Trophoblast cell (in vitro differentiated cells and primary cell): ENCODE measurements at regions not wholly inside any gene's neighbourhood (a gene's known extent, or its start where the extent isn't known, plus 50 kb on each side); places are given as distances from the start of the nearest gene placed in this dataset.

Source experiments
- DNase-seq, 2 donors: peaks; one replicate each; pipeline ENCODE4 v3.0.0-alpha.2; 2016
- H2AFZ ChIP-seq: 2 replicates; pipeline ENCODE4 v1.6.1; 2013; ENCODE audit warnings: low read length, moderate library complexity, mild to moderate bottlenecking; ENCODE audit not compliant: insufficient read depth, poor library complexity
- H2AK5ac ChIP-seq: 2 replicates; pipeline ENCODE4 v1.6.1; 2013; ENCODE audit warnings: mild to moderate bottlenecking, low read length
- H2BK120ac ChIP-seq: 2 replicates; pipeline ENCODE4 v1.6.1; 2013; ENCODE audit warnings: low read length, mild to moderate bottlenecking, moderate library complexity; ENCODE audit not compliant: insufficient read depth, poor library complexity
- H2BK12ac ChIP-seq: 2 replicates; pipeline ENCODE4 v1.6.1; 2013; ENCODE audit warnings: mild to moderate bottlenecking, low read length, moderate library complexity
- H2BK5ac ChIP-seq: 2 replicates; pipeline ENCODE4 v1.6.1; 2013; ENCODE audit warnings: low read length, low read depth, moderate library complexity, mild to moderate bottlenecking; ENCODE audit not compliant: poor library complexity
- H3K14ac ChIP-seq: 2 replicates; pipeline ENCODE4 v1.6.1; 2013; ENCODE audit warnings: mild to moderate bottlenecking, low read length
- H3K18ac ChIP-seq: 2 replicates; pipeline ENCODE4 v1.6.1; 2013; ENCODE audit warnings: mild to moderate bottlenecking, low read length
- H3K23ac ChIP-seq: 2 replicates; pipeline ENCODE4 v1.6.1; 2013; ENCODE audit warnings: low read length
- H3K27ac ChIP-seq: 2 replicates; pipeline ENCODE4 v1.5.1; 2013; ENCODE audit warnings: low read depth, mild to moderate bottlenecking, inconsistent platforms, low read length, moderate library complexity
- H3K27me3 ChIP-seq: 2 replicates; pipeline ENCODE4 v1.6.1; 2013; ENCODE audit warnings: inconsistent platforms, mild to moderate bottlenecking, low read length, moderate library complexity; ENCODE audit not compliant: insufficient read depth
- H3K36me3 ChIP-seq, 2 experiments: 1 replicate in 1 of 2; 2 replicates in 1 of 2; pipeline ENCODE4 v1.6.1; 2013; ENCODE audit warnings: low read length in 2 of 2, mild to moderate bottlenecking in 2 of 2, moderate library complexity in 1 of 2; ENCODE audit not compliant: insufficient read depth in 2 of 2, control insufficient read depth in 1 of 2
- H3K4ac ChIP-seq: 2 replicates; pipeline ENCODE4 v1.6.1; 2013; ENCODE audit warnings: low read depth, mild to moderate bottlenecking, low read length, moderate library complexity
- H3K4me1 ChIP-seq, 2 experiments: 1 replicate in 1 of 2; 2 replicates in 1 of 2; pipeline ENCODE4 v1.6.1; 2013; ENCODE audit warnings: low read length in 2 of 2, mild to moderate bottlenecking in 2 of 2, moderate library complexity in 1 of 2; ENCODE audit not compliant: insufficient read depth in 2 of 2, control insufficient read depth in 1 of 2
- H3K4me2 ChIP-seq: 2 replicates; pipeline ENCODE4 v1.6.1; 2013; ENCODE audit warnings: inconsistent platforms, mild to moderate bottlenecking, low read length, moderate library complexity
- H3K4me3 ChIP-seq: 2 replicates; pipeline ENCODE4 v1.5.1; 2013; ENCODE audit warnings: mild to moderate bottlenecking, low read depth, low read length, inconsistent platforms
- H3K79me1 ChIP-seq: one replicate; pipeline ENCODE4 v1.6.1; 2013; ENCODE audit warnings: low read length
- H3K79me2 ChIP-seq: 2 replicates; pipeline ENCODE4 v1.6.1; 2013; ENCODE audit warnings: low read length, mild to moderate bottlenecking; ENCODE audit not compliant: control insufficient read depth, insufficient read depth, poor library complexity
- H3K9ac ChIP-seq: 2 replicates; pipeline ENCODE4 v1.6.1; 2013; ENCODE audit warnings: mild to moderate bottlenecking, low read length
- H3K9me3 ChIP-seq: 2 replicates; pipeline ENCODE4 v1.6.1; 2013; ENCODE audit warnings: low read depth, mild to moderate bottlenecking, control low read depth, inconsistent platforms, low read length; ENCODE audit not compliant: insufficient read depth
- H4K12ac ChIP-seq: 2 replicates; pipeline ENCODE4 v1.6.1; 2013; ENCODE audit warnings: low read depth, mild to moderate bottlenecking, low read length, moderate library complexity
- H4K8ac ChIP-seq: 2 replicates; pipeline ENCODE4 v1.6.1; 2013; ENCODE audit warnings: low read depth, mild to moderate bottlenecking, low read length, moderate library complexity
- H4K91ac ChIP-seq: one replicate; pipeline ENCODE4 v1.6.1; 2013; ENCODE audit warnings: low read depth, mild to moderate bottlenecking, low read length, moderate library complexity
- WGBS: extraction: QIAGEN DNeasy Blood & Tissue Kit; methylation state at CpG from one replicate; pipeline ENCODE4 v1.1.7; 2013; ENCODE audit warnings: missing lambda C conversion rate; ENCODE audit not compliant: insufficient read length, insufficient coverage; ENCODE audit errors: extremely low coverage; 5-methylcytosine and 5-hydroxymethylcytosine counted together

- Histone ChIP-seq H3K4me1 (no peaks in the 10 kb centered on the region), H4K12ac (no peak overlapping the region)
Observed at GRCh38 chr2:19746137-19746600, 155.6 kb downstream of the TTC32 start.

GRCh38 chr2:19745318-19746136, 156.3 kb downstream of the TTC32 start:
- Histone ChIP-seq H3K18ac (no peak overlapping the region), H2AK5ac (no peak overlapping the region), H4K12ac (no peak overlapping the region), H3K23ac (no peak overlapping the region), H2BK120ac (no peak overlapping the region), H3K14ac (no peak overlapping the region), H3K4me1 (no peaks in the 10 kb centered on the region), H3K9ac (no peak overlapping the region), H4K91ac (no peak overlapping the region), H3K79me2 (no peaks in the 10 kb centered on the region), H2BK5ac (no peak overlapping the region), H3K4ac (no peak overlapping the region), H2AFZ (no peak overlapping the region), H3K79me1 (no peaks in the 10 kb centered on the region), H3K27me3 (no peaks in the 10 kb centered on the region), H3K36me3 (no peaks in the 10 kb centered on the region), H2BK12ac (no peak overlapping the region), H4K8ac (no peak overlapping the region), H3K9me3 (no peaks in the 10 kb centered on the region), H3K4me3 (no peak overlapping the region), H3K27ac (no peak overlapping the region), H3K4me2 (no peak overlapping the region)
- WGBS: no CpG with 5 or more reads among the region's 17 CpGs
- no peak for DNase-seq

More at GRCh38 chr2:19746137-19746600, 155.6 kb downstream of the TTC32 start:
- no CpG with 5 or more reads among the region's 8 CpGs for WGBS
- H3K27ac ChIP-seq: no peak overlapping the region
- no peak overlapping the region for H4K91ac ChIP-seq
- no peak overlapping the region for H3K4me2 ChIP-seq
- peak overlapping the region; percentile 66 for H3K23ac ChIP-seq
- H3K9ac ChIP-seq: no peak overlapping the region
- H2BK5ac ChIP-seq: no peak overlapping the region
- H2AK5ac ChIP-seq: no peak overlapping the region
- H2BK12ac ChIP-seq: no peak overlapping the region
- H3K79me2 ChIP-seq: no peaks in the 10 kb centered on the region
- no peak overlapping the region for H3K18ac ChIP-seq
- H3K14ac ChIP-seq: no peak overlapping the region
- no peak overlapping the region for H2AFZ ChIP-seq
- no peaks in the 10 kb centered on the region for H3K27me3 ChIP-seq
- no peaks in the 10 kb centered on the region for H3K36me3 ChIP-seq
- no peak overlapping the region for H3K4ac ChIP-seq
- no peak for DNase-seq
- no peaks in the 10 kb centered on the region for H3K9me3 ChIP-seq
- no peak overlapping the region for H3K4me3 ChIP-seq
- H4K8ac ChIP-seq: no peak overlapping the region
- no peaks in the 10 kb centered on the region for H3K79me1 ChIP-seq
- H2BK120ac ChIP-seq: no peak overlapping the region

GRCh38 chr2:19744456-19745199, 157.2 kb downstream of the TTC32 start:
- H2BK12ac ChIP-seq: no peak overlapping the region
- H4K8ac ChIP-seq: no peak overlapping the region
- H3K79me1 ChIP-seq: no peaks in the 10 kb centered on the region
- H4K91ac ChIP-seq: no peak overlapping the region
- no peaks in the 10 kb centered on the region for H3K4me1 ChIP-seq
- H3K27ac ChIP-seq: no peak overlapping the region
- H3K27me3 ChIP-seq: no peaks in the 10 kb centered on the region
- no peak overlapping the region for H2BK5ac ChIP-seq
- no peak overlapping the region for H2BK120ac ChIP-seq
- no CpG with 5 or more reads among the region's 8 CpGs for WGBS
- no peak for DNase-seq
- no peak overlapping the region for H3K18ac ChIP-seq
- H3K9me3 ChIP-seq: no peaks in the 10 kb centered on the region
- H3K4ac ChIP-seq: no peak overlapping the region
- H3K14ac ChIP-seq: no peak overlapping the region
- no peak overlapping the region for H3K4me3 ChIP-seq
- H2AFZ ChIP-seq: no peak overlapping the region
- no peak overlapping the region for H3K23ac ChIP-seq
- H3K79me2 ChIP-seq: no peaks in the 10 kb centered on the region
- H2AK5ac ChIP-seq: no peak overlapping the region
- H4K12ac ChIP-seq: no peak overlapping the region
- H3K9ac ChIP-seq: no peak overlapping the region
- H3K4me2 ChIP-seq: no peak overlapping the region
- no peaks in the 10 kb centered on the region for H3K36me3 ChIP-seq

DNA sequence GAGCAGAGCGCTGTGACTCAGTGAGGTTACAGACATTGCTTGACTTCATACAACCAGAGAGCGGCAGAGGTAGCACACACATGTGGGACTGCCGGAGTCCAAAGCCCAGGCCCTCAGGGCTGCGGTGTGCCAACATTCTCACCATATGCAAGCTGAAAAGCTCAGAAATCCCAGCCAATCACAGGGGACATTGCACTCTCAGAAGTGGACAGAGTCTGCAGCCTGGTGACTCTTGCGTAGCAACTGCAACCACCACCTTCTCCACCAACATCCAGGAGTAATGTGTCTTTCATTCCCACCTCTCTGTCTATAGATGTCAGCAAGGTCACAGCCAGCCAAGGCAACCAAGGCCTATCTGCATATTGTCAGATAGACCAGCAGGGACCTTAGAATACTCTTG, 158.1 kb downstream of the TTC32 start:
- Histone ChIP-seq H4K12ac (no peak overlapping the region), H3K14ac (no peak overlapping the region), H3K4me1 (no peaks in the 10 kb centered on the region), H3K23ac (no peak overlapping the region), H2AFZ (no peak overlapping the region), H2AK5ac (no peak overlapping the region), H3K18ac (no peak overlapping the region), H3K9me3 (no peaks in the 10 kb centered on the region), H3K9ac (no peak overlapping the region), H3K27me3 (no peaks in the 10 kb centered on the region), H3K4ac (no peak overlapping the region), H4K91ac (no peak overlapping the region), H3K27ac (no peak overlapping the region), H2BK5ac (no peak overlapping the region), H4K8ac (no peak overlapping the region), H3K79me2 (no peaks in the 10 kb centered on the region), H2BK12ac (no peak overlapping the region), H3K79me1 (no peaks in the 10 kb centered on the region), H3K36me3 (no peaks in the 10 kb centered on the region), H3K4me2 (no peak overlapping the region), H2BK120ac (no peak overlapping the region), H3K4me3 (no peak overlapping the region)
- DNase-seq: no peak
- WGBS: no CpG with 5 or more reads among the region's 5 CpGs
